Pancreas (tissue), 10 donors: ENCODE measurements at regions not wholly inside any gene's neighbourhood (a gene's known extent, or its start where the extent isn't known, plus 50 kb on each side); places are given as distances from the start of the nearest gene placed in this dataset.

Experiments used
- ATAC-seq, 4 donors: fragments of 200-7000 bp; cut with Tn5 transposase; one replicate each; pipeline versions ENCODE4 v1.8.0 to v1.9.1; 2020; ENCODE audit warnings: mild to moderate bottlenecking in 4 of 4, moderate library complexity in 4 of 4
- DNase-seq, 6 donors: peaks; one replicate each; pipeline ENCODE4 v3.0.0-alpha.2; 2020
- FAIRE-seq: peaks from 2 replicates; lab custom pipeline; 2012; peaks lifted over from hg19 to GRCh38; lab: Jason Lieb, UNC
- H3K27ac ChIP-seq, 4 donors: fragments of 200-600 bp; sonication (generic); 1 replicate in 3 of 4; 2 replicates in 1 of 4; pipeline versions ENCODE4 v1.5.0 to v1.8.0; 2020
- H3K27me3 ChIP-seq, 4 donors: fragments of 200-600 bp; one replicate each; pipeline ENCODE4 v1.8.0; 2021
- H3K36me3 ChIP-seq, 3 donors: fragments of 200-600 bp; sonication (generic) in 1 of 3; one replicate each; pipeline versions ENCODE4 v1.5.0 to v1.8.0; 2020 to 2021
- H3K4me1 ChIP-seq, 3 donors: fragments of 200-600 bp; one replicate each; pipeline ENCODE4 v1.8.0; 2021
- H3K4me3 ChIP-seq, 4 donors: fragments of 200-600 bp; sonication (generic) in 2 of 4; one replicate each; pipeline versions ENCODE4 v1.5.0 to v1.8.0; 2020 to 2021
- H3K9me3 ChIP-seq, 4 donors: fragments of 200-600 bp; one replicate each; pipeline ENCODE4 v1.8.0; 2021
- CTCF ChIP-seq, 4 donors: fragments of 200-600 bp; sonication (generic) in 3 of 4; IDR thresholded peaks; one replicate each; pipeline versions ENCODE4 v1.5.0 to v1.8.0; 2021; ENCODE audit warnings: antibody characterized with exemption in 4 of 4
- WGBS, 2 donors: extraction: QIAGEN DNeasy Blood & Tissue Kit; methylation state at CpG; one replicate each; pipeline ENCODE4 v1.1.7; 2013; 5-methylcytosine and 5-hydroxymethylcytosine counted together
- intact Hi-C, 3 donors: fragments of 100-400 bp; cut with DNase I; formaldehyde crosslinking; loops; one replicate each; pipeline versions ENCODE4 v1.11.1 to v1.14.2; 2022
- donor health status: healthy with polysubstance abuse.
- donor health status: DM: no; HTN: no; CAD: no; lungs with moderate emphysema.
- donor health status: DM: no; HTN: no; CAD: no.
- donor health status: control.
- donor health status: control.
- donor health status: Bipolar disorder and iron deficiency.
- donor health status: DM: yes; HTN: yes; CAD: no.
- donor health status: DM: no; HTN: no; CAD: no.
- donor health status: DM: no; HTN: no; CAD: no.
- donor health status: DM: yes; HTN: yes; CAD: no.

GRCh38 chr6:121723623-121724022, 288.2 kb downstream of the GJA1 start:
- 23 to 32% methylated on average over 2 of the region's 2 CpGs for WGBS, 2 donors
- FAIRE-seq = no peak

GRCh38 chr6:121724576-121724975, 289.1 kb downstream of the GJA1 start:
- no peak for TF ChIP-seq CTCF (IDR thresholded peaks at IDR 0.05)
- intact Hi-C loops = no loop called here
- H3K9me3 ChIP-seq = no peaks in the 10 kb centered on the region
- H3K4me1 ChIP-seq = no peaks in the 10 kb centered on the region
- H3K27me3 ChIP-seq = no peaks in the 10 kb centered on the region
- FAIRE-seq (no peak), ATAC-seq (no peak), DNase-seq (no peak)
- no peak overlapping the region for H3K27ac ChIP-seq
- H3K36me3 ChIP-seq = no peaks in the 10 kb centered on the region
- no peak overlapping the region for H3K4me3 ChIP-seq
- WGBS, 2 donors = 51 to 57% methylated on average over 2 of the region's 2 CpGs

More at GRCh38 chr6:121723623-121724022, 288.2 kb downstream of the GJA1 start:
- intact Hi-C loops = no loop called here
- H3K27me3 ChIP-seq = no peaks in the 10 kb centered on the region
- no peaks in the 10 kb centered on the region for H3K36me3 ChIP-seq
- DNase-seq (no peak), ATAC-seq (no peak)
- no peaks in the 10 kb centered on the region for H3K4me1 ChIP-seq
- H3K9me3 ChIP-seq = no peaks in the 10 kb centered on the region
- TF ChIP-seq CTCF (IDR thresholded peaks at IDR 0.05) = no peak
- H3K4me3 ChIP-seq = no peak overlapping the region
- no peak overlapping the region for H3K27ac ChIP-seq

DNA sequence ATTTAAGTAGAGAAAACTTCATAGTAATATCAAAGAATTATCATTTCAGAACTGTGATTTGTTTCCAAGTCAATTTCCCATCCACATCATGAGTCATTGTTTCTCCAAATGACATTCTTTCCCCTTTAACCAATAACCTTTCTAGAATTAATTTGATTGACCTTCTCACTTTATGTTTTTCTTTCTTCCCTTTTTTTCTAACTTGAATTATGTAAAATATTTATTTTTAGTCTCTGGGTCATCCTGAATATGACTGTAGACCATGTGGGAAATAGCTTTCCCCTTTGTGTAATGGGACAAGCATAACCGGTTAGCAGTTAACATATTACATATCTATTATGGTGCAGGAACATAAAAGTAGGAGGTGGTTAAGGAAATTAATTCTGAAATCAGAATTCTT, 291.1 kb downstream of the GJA1 start:
- WGBS, 2 donors = 86 to 94% methylated on average over 1 of the region's 1 CpG
- no peak for ATAC-seq
- DNase-seq = no peak
- no peaks in the 10 kb centered on the region for H3K27me3 ChIP-seq
- no peak overlapping the region for H3K27ac ChIP-seq
- TF ChIP-seq CTCF (IDR thresholded peaks at IDR 0.05) = no peak
- H3K36me3 ChIP-seq = no peaks in the 10 kb centered on the region
- H3K4me3 ChIP-seq = no peak overlapping the region
- H3K9me3 ChIP-seq = no peaks in the 10 kb centered on the region
- H3K4me1 ChIP-seq = no peaks in the 10 kb centered on the region
- FAIRE-seq = no peak
- intact Hi-C loops = no loop called here

DNA sequence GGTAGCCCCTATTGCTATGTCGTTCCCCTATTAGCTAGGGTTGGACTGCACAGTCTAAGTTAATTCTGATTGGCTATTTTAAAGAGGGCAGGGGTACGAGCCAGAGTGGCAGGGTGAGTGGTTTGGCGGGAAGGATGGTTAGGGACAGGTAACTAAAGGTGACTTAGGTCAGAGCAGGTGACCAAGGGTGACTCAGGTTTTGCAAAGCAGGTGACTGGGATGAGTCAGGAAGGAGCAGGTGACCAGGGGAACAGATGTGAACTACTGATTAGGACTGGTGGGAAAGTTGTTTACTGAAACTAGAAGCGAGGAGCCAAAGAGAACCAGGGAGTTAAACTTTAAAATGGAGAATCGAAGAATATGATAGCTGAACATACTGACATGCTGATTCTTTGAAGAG, 295.2 kb downstream of the GJA1 start:
- Histone ChIP-seq H3K9me3 (no peaks in the 10 kb centered on the region), H3K27me3 (no peaks in the 10 kb centered on the region), H3K4me1 (no peaks in the 10 kb centered on the region), H3K36me3 (no peaks in the 10 kb centered on the region), H3K27ac (no peak overlapping the region), H3K4me3 (no peak overlapping the region)
- no peak for DNase-seq
- FAIRE-seq = no peak
- no peak for TF ChIP-seq CTCF (IDR thresholded peaks at IDR 0.05)
- WGBS, 2 donors = 78 to 85% methylated on average over 5 of the region's 5 CpGs
- no peak for ATAC-seq
- intact Hi-C loops = no loop called here

- Histone ChIP-seq H3K4me3 (no peak overlapping the region), H3K27me3 (no peaks in the 10 kb centered on the region), H3K27ac (no peak overlapping the region), H3K9me3 (no peaks in the 10 kb centered on the region), H3K36me3 (no peaks in the 10 kb centered on the region), H3K4me1 (no peaks in the 10 kb centered on the region)
- no peak for TF ChIP-seq CTCF (IDR thresholded peaks at IDR 0.05)
- FAIRE-seq (no peak), ATAC-seq (no peak), DNase-seq (no peak)
- intact Hi-C loops = no loop called here
- 69 to 81% methylated on average over 1 of the region's 1 CpG for WGBS, 2 donors
Observed at GRCh38 chr6:121731381-121731780, 295.9 kb downstream of the GJA1 start.
